CD4-positive, alpha-beta T cell treated with Interferon alpha-2 for 1 hour (primary cell): ENCODE measurements at regions not wholly inside any gene's neighbourhood (a gene's known extent, or its start where the extent isn't known, plus 50 kb on each side); places are given as distances from the start of the nearest gene placed in this dataset.
"Not testable (repeated sequence)": the region's sequence is repeated elsewhere in the genome, so short reads cannot be mapped to it uniquely, and the experiment has no call there.

Experiments used
- DNase-seq, 2 donors: peaks; one replicate each; pipeline ENCODE4 v3.0.0-alpha.2; 2020 to 2022

- DNase-seq, result no peak
Measured at GRCh38 chr2:107473150-107473549, 353.5 kb upstream of the RGPD4 start.

DNA sequence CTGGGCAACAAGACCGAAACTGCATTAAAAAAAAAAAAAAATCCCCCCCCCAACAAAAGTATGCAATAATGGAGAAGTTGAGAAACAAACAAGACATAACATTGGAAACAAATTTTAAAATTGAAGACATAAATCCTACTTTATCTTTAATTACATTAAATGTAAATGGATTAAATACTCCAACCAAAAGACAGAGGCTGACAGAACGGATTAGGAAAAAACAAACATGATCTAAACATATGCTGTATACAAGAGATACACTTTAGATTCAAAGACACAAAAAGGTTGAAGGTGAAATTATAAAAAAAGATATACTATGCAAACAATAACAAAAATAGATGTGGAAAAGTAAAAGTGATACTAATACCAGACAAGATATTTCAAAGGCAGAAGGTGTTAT, 350.8 kb upstream of the RGPD4 start:
- no peak for DNase-seq

DNA sequence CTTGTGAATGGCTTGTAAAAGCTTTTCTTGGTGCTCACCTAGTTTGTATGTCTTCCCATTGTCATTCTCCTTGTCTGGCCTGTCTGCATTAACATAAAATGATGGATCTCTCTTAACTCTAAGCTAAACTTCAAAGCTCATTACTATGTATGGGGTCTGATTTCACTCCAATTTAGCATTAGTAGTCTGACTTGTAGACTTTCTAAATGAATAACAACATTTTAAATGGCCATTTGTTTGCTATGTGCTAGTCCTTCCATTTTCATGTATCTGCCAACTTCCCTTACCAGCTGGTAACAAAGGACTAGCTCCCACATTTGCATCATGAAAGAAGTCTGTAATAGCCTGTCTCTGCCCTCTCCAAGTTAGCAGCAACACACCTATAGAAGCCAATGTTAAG, 324.2 kb upstream of the RGPD4 start:
- DNase-seq, result no peak

GRCh38 chr2:107511970-107512789, 314.5 kb upstream of the RGPD4 start:
- DNase-seq, result no peak

DNA sequence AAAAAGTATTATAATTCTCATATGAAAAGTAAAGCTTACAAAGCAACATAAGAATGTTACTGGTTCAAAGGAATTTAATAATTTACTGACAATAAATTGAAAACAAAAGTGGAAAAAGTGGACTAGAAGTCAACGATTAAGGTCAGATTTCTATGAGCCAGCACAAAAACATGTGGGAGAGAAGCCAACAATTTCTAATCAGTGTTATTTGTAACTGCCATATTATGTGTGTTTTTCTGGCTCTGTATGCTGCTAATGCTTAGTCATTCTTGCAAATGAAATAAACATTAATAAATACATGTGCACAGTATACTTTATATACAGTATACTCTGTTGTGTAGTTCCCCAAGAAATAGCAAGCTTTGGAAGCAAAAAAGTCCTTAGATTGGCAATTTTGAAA, 301.3 kb upstream of the RGPD4 start:
- DNase-seq, result no peak

DNA sequence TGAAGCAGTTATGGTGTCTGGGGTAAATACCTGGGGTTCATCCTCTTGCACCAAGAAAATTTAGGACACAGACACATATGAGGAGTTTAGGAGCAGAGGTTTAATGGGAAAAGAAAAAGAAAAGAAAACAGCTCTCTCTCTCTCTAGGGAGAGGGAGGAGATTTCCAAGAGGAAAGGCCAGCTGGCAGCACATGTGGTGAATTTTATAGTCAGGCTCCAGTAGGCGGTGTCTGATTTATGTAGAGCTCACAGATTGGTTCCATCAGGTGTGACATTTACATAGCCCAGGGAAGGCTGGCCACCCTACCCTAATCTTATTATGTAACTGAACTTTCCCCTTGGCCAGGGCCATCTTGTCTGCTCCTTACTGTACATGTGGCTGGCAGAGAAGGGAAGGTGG, 297.5 kb upstream of the RGPD4 start:
- DNase-seq, result no peak

DNA sequence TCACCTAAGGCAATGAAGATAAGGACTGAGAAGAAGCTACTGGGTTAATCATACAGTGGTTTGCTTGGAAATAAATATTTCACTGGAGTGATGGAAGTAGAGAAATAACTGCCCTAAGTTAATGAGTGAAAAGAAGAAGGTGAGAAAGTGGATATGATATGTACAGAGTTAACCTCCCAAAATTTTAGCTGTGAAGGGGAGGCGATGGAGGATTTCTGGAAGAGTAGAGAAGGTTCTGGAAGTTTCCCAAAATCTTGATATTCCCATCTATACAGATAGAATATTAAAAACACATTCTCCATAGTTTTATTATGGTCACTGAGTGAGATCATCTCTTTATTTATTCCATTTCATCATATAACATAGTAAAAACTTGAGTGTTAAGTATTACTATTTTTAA, 296.6 kb upstream of the RGPD4 start:
- no peak for DNase-seq

GRCh38 chr2:107534926-107535325, 291.8 kb upstream of the RGPD4 start:
- DNase-seq, result no peak

GRCh38 chr2:107535905-107536689, 290.6 kb upstream of the RGPD4 start:
- not testable (repeated sequence) for DNase-seq

DNA sequence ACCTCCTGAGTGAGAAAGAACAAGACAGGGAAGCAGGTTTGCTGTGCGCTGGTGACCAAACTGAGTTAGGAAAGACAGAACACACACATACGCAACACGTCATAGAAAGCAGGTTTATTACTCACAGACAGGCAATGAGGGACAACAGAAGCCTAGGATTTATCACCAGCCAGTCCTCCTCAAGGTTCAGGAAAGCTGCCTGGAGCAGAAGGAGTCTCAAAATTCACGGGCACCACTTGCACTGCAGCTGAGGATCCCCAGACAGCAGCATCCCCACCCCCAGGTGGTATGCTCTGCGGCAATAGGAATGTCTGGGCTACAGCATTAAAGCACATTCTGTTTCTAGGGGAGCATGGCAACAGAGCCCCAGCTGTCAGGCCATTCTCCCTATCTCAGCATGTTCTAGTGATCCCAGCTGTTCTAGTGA, 284.4 kb upstream of the RGPD4 start:
- no peak for DNase-seq

DNA sequence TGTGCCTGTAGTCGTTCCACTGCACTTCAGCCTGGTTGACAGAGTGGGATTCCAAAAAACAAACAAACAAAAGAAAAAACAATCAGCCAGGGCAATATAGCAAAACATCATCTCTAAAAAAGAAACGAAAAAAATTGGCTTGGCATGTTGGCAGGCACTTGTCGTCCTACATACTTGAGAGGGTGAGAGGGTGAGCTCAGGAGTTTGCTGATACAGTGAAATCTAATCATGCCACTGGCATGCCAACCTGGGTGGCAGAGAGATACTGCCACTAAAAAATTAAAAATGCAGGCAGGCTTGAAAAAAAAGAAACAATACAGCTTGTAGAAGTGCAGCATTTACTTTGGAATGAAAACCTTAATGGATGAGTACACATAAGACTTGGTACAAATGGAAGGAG, 282.9 kb upstream of the RGPD4 start:
- no peak for DNase-seq

DNA sequence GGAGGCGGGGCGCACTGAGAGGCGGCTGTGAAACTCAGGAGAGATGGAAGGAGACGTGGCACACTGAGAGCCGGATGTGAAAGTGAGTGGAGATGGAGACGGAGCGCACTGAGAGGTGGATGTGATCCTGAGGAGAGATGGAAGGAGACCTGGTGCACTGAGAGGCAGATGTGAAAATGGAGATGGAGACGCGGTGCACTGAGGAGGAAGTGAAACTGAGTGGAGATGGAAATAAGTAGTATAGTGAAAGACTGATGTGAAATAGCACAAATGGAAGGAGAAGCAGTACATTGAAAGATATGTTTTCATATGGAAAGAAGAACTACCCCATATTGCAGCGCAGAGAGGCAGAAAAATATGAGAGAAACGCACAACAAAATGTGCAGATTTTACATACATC, 281.6 kb upstream of the RGPD4 start:
- no peak for DNase-seq

GRCh38 chr2:107545851-107546250, 280.8 kb upstream of the RGPD4 start:
- no peak for DNase-seq

DNA sequence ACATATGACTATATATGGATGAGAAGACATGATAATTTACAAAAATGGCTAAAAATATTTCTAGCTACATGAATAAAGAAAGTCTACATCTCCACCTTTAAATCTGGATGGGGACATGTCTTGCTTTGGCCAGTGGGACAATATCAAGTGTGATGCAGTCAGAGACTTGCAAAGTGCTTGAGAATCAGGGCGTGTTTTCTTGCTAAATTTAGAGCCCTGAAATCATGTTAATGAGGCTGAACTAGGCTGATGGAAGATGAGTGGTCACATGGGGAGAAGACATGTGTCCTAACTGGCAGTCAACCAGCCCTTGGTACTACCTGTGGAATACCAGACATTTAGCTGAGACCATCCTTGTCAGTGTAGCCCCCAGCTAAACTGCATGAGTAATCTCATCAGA, 278.5 kb upstream of the RGPD4 start:
- no peak for DNase-seq

DNA sequence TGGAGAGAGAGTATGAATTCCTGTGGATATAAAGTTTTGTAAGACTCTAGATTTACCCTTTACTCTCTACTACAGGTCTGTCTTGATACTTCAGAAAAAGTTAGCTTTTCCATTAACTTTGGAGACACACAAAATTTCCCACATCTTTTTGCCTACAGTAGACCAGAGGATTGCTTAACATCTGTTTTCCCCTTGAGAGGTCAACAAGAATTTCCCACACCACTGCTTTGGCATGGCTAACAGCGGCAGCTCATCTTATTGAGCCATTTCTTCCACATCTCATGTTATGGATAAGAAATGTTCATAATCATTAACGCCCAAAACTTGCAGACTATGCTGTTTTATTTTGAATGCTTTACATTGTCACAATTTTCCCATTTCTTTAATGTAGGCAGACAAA, 273.6 kb upstream of the RGPD4 start:
- no peak for DNase-seq

DNA sequence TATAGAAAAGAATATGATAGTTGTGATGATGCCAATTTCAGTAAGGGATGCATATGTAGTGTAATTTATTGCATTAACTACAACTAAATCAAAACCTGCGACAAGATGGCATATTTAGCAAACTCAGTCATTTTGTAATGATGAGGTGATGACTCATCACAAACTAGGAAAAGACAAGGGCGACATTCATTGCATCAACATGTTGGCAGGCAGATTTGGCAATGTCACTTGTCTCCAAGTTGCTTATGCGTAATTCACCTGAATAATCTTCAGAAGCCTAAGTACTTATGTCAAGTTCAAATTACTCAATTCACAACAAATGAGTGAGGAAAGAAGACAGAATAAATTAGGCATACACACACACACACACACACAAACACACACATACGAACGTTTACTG, 273.2 kb upstream of the RGPD4 start:
- no peak for DNase-seq

DNA sequence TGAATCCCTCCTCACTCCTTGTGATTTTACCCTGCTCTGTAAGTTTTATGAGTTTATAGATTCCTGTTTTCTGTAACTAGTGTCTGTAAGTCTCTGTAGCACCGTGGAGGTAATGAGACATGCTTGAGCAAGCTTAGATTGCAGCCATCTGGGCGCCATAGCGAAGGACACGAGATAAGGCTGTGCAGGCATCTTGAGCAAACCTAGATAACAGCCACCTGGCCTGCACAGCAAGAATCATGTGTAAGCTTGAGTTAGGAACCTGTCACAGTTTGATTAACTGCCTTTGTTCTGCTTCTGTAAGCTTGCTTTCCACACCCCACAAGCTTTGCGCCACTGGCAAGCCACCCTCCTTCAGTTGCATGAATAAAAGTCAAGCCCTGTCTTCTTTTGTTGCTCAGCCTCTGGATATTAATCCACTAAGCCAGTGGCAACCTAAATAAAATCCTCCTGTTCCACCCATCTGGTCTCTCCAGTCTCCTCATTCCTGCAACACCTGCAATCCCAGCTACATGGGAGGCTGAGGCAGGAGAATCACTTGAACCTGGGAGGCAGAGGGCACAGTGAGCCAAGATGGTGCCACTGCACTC, 270.6 kb upstream of the RGPD4 start:
- DNase-seq, result no peak

GRCh38 chr2:107558295-107558694, 268.4 kb upstream of the RGPD4 start:
- DNase-seq, result no peak

DNA sequence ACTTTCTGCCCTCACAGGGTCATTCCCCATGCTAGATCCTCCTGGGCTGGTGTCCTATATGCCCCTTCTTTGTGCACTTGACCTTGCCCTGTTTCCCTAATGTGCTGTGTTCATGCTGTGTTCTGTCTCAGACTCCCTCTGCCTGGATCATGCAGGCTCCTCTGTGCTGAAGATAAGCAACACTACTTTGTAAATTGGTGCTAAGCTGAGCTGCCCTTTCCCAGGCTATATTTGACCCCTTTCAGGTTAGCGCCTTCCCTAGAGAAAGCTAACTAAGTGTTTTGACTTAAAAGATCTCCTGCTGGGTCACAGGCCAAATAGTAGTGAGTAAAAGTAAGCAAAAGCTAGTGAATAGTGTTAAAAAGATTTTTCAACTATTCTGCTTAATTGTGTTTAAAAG, 257.2 kb upstream of the RGPD4 start:
- DNase-seq, result no peak

GRCh38 chr2:107570876-107571275, 255.8 kb upstream of the RGPD4 start:
- DNase-seq, result no peak

GRCh38 chr2:107572890-107573289, 253.8 kb upstream of the RGPD4 start:
- DNase-seq, result not testable (repeated sequence)

- no peak for DNase-seq
Measured at GRCh38 chr2:107576991-107577390, 249.7 kb upstream of the RGPD4 start.

GRCh38 chr2:107582487-107582886, 244.2 kb upstream of the RGPD4 start:
- DNase-seq, result no peak

GRCh38 chr2:107584577-107584976, 242.1 kb upstream of the RGPD4 start:
- no peak for DNase-seq
